Activated naive CD4-positive, alpha-beta T cell treated with anti-CD3 and anti-CD28 coated beads for 36 hours (primary cell): ENCODE measurements at regions not wholly inside any gene's neighbourhood (a gene's known extent, or its start where the extent isn't known, plus 50 kb on each side); places are given as distances from the start of the nearest gene placed in this dataset.

Source experiments
- CTCF ChIA-PET: fragments of 350-600 bp; sonication (Branson Sonifier 250); formaldehyde crosslinking; loops from one replicate; lab custom pipeline; 2021; ENCODE audit warnings: antibody characterized with exemption; lab: Charles Lee
- DNase-seq: peaks from one replicate; pipeline ENCODE4 v3.0.0-alpha.2; 2020
- H3K27ac Mint-ChIP-seq: one replicate; pipeline ENCODE4 v1.8.0; 2021; ENCODE audit warnings: mild to moderate bottlenecking, mixed read lengths
- H3K27me3 Mint-ChIP-seq: one replicate; pipeline ENCODE4 v1.8.0; 2021; ENCODE audit warnings: low read depth, mixed read lengths
- H3K36me3 Mint-ChIP-seq: one replicate; pipeline ENCODE4 v1.8.0; 2021; ENCODE audit warnings: low read depth, mixed read lengths
- H3K4me1 Mint-ChIP-seq: one replicate; pipeline ENCODE4 v1.8.0; 2021; ENCODE audit warnings: low read depth, mixed read lengths
- H3K4me3 Mint-ChIP-seq: one replicate; pipeline ENCODE4 v1.8.0; 2021; ENCODE audit warnings: mild to moderate bottlenecking, moderate library complexity, mixed read lengths
- H3K9me3 Mint-ChIP-seq: one replicate; pipeline ENCODE4 v1.8.0; 2021; ENCODE audit warnings: mixed read lengths
- intact Hi-C: fragments of 100-400 bp; cut with micrococcal nuclease; formaldehyde crosslinking; loops from one replicate; pipeline ENCODE4 v1.15.1; 2023

GRCh38 chr11:91871048-91871447, 353.6 kb upstream of the FAT3 start:
- Mint-ChIP-seq H3K9me3 (no peaks in the 10 kb centered on the region), H3K27ac (no peak overlapping the region), H3K27me3 (no peaks in the 10 kb centered on the region), H3K4me1 (no peaks in the 10 kb centered on the region), H3K4me3 (no peak overlapping the region), H3K36me3 (no peaks in the 10 kb centered on the region)
- no peak for DNase-seq
- CTCF ChIA-PET = no interaction called here
- intact Hi-C loops = no loop called here

- intact Hi-C loops = no loop called here
These were observed 354.9 kb upstream of the FAT3 start for GRCh38 chr11:91869686-91870085.

GRCh38 chr11:91866642-91867041, 358.0 kb upstream of the FAT3 start:
- Mint-ChIP-seq H3K27me3 (no peaks in the 10 kb centered on the region), H3K4me1 (no peaks in the 10 kb centered on the region), H3K4me3 (no peak overlapping the region), H3K27ac (no peak overlapping the region), H3K36me3 (no peaks in the 10 kb centered on the region), H3K9me3 (peaks cover 2% of the 10 kb centered on the region)
- CTCF ChIA-PET = no interaction called here
- intact Hi-C loops = no loop called here
- DNase-seq = no peak

More at GRCh38 chr11:91869686-91870085, 354.9 kb upstream of the FAT3 start:
- Mint-ChIP-seq H3K4me1 (no peaks in the 10 kb centered on the region), H3K36me3 (no peaks in the 10 kb centered on the region), H3K27ac (no peak overlapping the region), H3K27me3 (no peaks in the 10 kb centered on the region), H3K9me3 (peaks cover 2% of the 10 kb centered on the region), H3K4me3 (no peak overlapping the region)
- DNase-seq = no peak
- CTCF ChIA-PET = no interaction called here

- Mint-ChIP-seq H3K9me3 (peaks cover 2% of the 10 kb centered on the region), H3K4me3 (no peak overlapping the region), H3K27ac (no peak overlapping the region), H3K4me1 (no peaks in the 10 kb centered on the region), H3K36me3 (peaks cover 1% of the 10 kb centered on the region), H3K27me3 (no peaks in the 10 kb centered on the region)
- CTCF ChIA-PET = no interaction called here
- no peak for DNase-seq
- intact Hi-C loops = no loop called here
These were observed 364.0 kb upstream of the FAT3 start for GRCh38 chr11:91860661-91861060.

- H3K36me3 Mint-ChIP-seq = peaks cover 1% of the 10 kb centered on the region
- CTCF ChIA-PET = no interaction called here
- H3K4me3 Mint-ChIP-seq = no peak overlapping the region
These were observed 365.0 kb upstream of the FAT3 start for GRCh38 chr11:91859666-91860065.

GRCh38 chr11:91857179-91857578, 367.4 kb upstream of the FAT3 start:
- Mint-ChIP-seq H3K9me3 (no peaks in the 10 kb centered on the region), H3K27ac (no peak overlapping the region), H3K4me3 (no peak overlapping the region), H3K4me1 (no peaks in the 10 kb centered on the region), H3K36me3 (peaks cover 1% of the 10 kb centered on the region), H3K27me3 (no peaks in the 10 kb centered on the region)
- no peak for DNase-seq
- intact Hi-C loops = no loop called here
- CTCF ChIA-PET = no interaction called here

More at GRCh38 chr11:91859666-91860065, 365.0 kb upstream of the FAT3 start:
- Mint-ChIP-seq H3K27me3 (no peaks in the 10 kb centered on the region), H3K4me1 (no peaks in the 10 kb centered on the region), H3K9me3 (no peaks in the 10 kb centered on the region), H3K27ac (no peak overlapping the region)
- intact Hi-C loops = no loop called here
- DNase-seq = no peak

- H3K27me3 Mint-ChIP-seq = no peaks in the 10 kb centered on the region
- intact Hi-C loops = no loop called here
- CTCF ChIA-PET = no interaction called here
- no peak overlapping the region for H3K27ac Mint-ChIP-seq
- no peaks in the 10 kb centered on the region for H3K36me3 Mint-ChIP-seq
- DNase-seq = no peak
- H3K4me1 Mint-ChIP-seq = no peaks in the 10 kb centered on the region
- H3K9me3 Mint-ChIP-seq = no peaks in the 10 kb centered on the region
- no peak overlapping the region for H3K4me3 Mint-ChIP-seq
These were observed 369.8 kb upstream of the FAT3 start for GRCh38 chr11:91854780-91855179.

- no peak overlapping the region for H3K27ac Mint-ChIP-seq
- intact Hi-C loops = no loop called here
- no peaks in the 10 kb centered on the region for H3K9me3 Mint-ChIP-seq
These were observed 370.4 kb upstream of the FAT3 start for GRCh38 chr11:91854171-91854570.

GRCh38 chr11:91851908-91852307, 372.7 kb upstream of the FAT3 start:
- no peak overlapping the region for H3K27ac Mint-ChIP-seq
- DNase-seq = no peak
- CTCF ChIA-PET = no interaction called here
- intact Hi-C loops = no loop called here
- no peaks in the 10 kb centered on the region for H3K4me1 Mint-ChIP-seq
- H3K4me3 Mint-ChIP-seq = no peak overlapping the region
- no peaks in the 10 kb centered on the region for H3K36me3 Mint-ChIP-seq
- no peaks in the 10 kb centered on the region for H3K27me3 Mint-ChIP-seq
- peaks cover 2% of the 10 kb centered on the region for H3K9me3 Mint-ChIP-seq

More at GRCh38 chr11:91854171-91854570, 370.4 kb upstream of the FAT3 start:
- CTCF ChIA-PET = no interaction called here
- H3K4me1 Mint-ChIP-seq = no peaks in the 10 kb centered on the region
- no peaks in the 10 kb centered on the region for H3K36me3 Mint-ChIP-seq
- H3K27me3 Mint-ChIP-seq = no peaks in the 10 kb centered on the region
- no peak overlapping the region for H3K4me3 Mint-ChIP-seq
- no peak for DNase-seq

- H3K4me1 Mint-ChIP-seq = no peaks in the 10 kb centered on the region
- CTCF ChIA-PET = no interaction called here
- no peak overlapping the region for H3K27ac Mint-ChIP-seq
- no peak for DNase-seq
- H3K9me3 Mint-ChIP-seq = peaks cover 2% of the 10 kb centered on the region
- no peak overlapping the region for H3K4me3 Mint-ChIP-seq
- no peaks in the 10 kb centered on the region for H3K36me3 Mint-ChIP-seq
- intact Hi-C loops = no loop called here
- H3K27me3 Mint-ChIP-seq = no peaks in the 10 kb centered on the region
These were observed 373.9 kb upstream of the FAT3 start for GRCh38 chr11:91850533-91851275.

- intact Hi-C loops = no loop called here
- DNase-seq = no peak
- no peaks in the 10 kb centered on the region for H3K4me1 Mint-ChIP-seq
- H3K9me3 Mint-ChIP-seq = peaks cover 2% of the 10 kb centered on the region
- no peaks in the 10 kb centered on the region for H3K36me3 Mint-ChIP-seq
- CTCF ChIA-PET = no interaction called here
- H3K27ac Mint-ChIP-seq = no peak overlapping the region
- no peak overlapping the region for H3K4me3 Mint-ChIP-seq
- no peaks in the 10 kb centered on the region for H3K27me3 Mint-ChIP-seq
These were observed 374.6 kb upstream of the FAT3 start for GRCh38 chr11:91850021-91850420.

GRCh38 chr11:91846649-91847048, 378.0 kb upstream of the FAT3 start:
- Mint-ChIP-seq H3K36me3 (no peaks in the 10 kb centered on the region), H3K4me3 (no peak overlapping the region), H3K9me3 (peaks cover 2% of the 10 kb centered on the region), H3K4me1 (no peaks in the 10 kb centered on the region), H3K27me3 (no peaks in the 10 kb centered on the region), H3K27ac (no peak overlapping the region)
- no peak for DNase-seq
- intact Hi-C loops = no loop called here
- CTCF ChIA-PET = no interaction called here

GRCh38 chr11:91846002-91846401, 378.6 kb upstream of the FAT3 start:
- Mint-ChIP-seq H3K27me3 (no peaks in the 10 kb centered on the region), H3K36me3 (no peaks in the 10 kb centered on the region), H3K4me1 (no peaks in the 10 kb centered on the region), H3K27ac (no peak overlapping the region), H3K4me3 (no peak overlapping the region), H3K9me3 (peaks cover 2% of the 10 kb centered on the region)
- CTCF ChIA-PET = no interaction called here
- intact Hi-C loops = no loop called here
- DNase-seq = no peak
